Stimulated activated CD4-positive, alpha-beta T cell treated with anti-CD3 and anti-CD28 coated beads, TNF-alpha, amount 100 ng/mL, for 24 hours (primary cell): ENCODE measurements at regions not wholly inside any gene's neighbourhood (a gene's known extent, or its start where the extent isn't known, plus 50 kb on each side); places are given as distances from the start of the nearest gene placed in this dataset.
"Not testable (repeated sequence)": the region's sequence is repeated elsewhere in the genome, so short reads cannot be mapped to it uniquely, and the experiment has no call there.

Experiments used
- DNase-seq, 3 experiments: peaks; one replicate each; pipeline ENCODE4 v3.0.0-alpha.2; 2020; ENCODE audit warnings: low read depth in 3 of 3

DNA sequence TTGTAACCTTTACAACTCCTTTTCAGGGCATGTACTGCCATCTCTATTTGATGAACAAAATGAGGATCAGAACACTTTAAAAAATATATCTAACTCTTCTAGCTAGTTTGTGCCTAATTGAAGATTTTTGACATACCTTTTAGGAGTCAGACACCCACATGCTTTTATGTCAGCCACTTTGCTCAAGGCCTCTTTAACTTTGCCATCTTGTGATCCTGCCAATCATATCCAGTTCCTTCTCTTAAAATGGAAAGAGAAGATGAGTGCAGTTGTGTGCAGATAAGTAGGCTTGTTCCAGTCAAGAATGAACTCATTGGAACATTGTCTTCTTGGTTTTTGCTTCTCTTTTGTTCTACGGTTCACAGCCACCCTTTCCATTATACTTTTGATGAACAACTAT is 425.6 kb upstream of the TNC start:
- DNase-seq: no peak

DNA sequence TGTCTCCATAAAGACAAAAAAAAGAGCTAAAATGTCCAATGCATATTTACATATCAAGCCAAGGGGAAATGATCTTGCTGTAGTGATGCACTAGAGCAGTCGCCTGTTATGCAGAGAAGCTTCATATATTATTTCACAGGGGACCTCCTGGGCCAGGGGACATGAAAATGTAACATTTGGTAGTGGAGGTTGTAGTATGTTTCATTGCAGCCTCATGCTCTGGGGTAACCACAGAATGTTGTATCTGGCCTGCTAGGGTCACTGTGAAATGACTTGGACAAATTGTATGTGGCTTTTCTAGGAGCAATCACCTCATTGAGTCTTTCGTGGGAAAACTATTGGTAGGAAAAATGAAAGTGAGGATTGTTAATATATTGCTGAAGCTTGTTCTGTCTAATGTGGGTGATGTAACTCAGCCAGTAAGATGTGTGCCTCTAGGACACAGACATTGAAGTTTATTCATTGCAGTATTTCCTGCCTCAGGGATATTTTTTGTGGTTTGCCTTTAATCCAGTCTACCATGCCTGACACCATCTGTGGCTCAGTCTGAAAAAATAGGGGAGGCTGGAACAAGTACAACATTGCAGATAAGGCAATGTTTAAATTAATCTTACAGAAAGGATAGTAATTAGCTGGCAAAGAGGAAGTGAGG is 430.8 kb upstream of the TNC start:
- DNase-seq: no peak

DNA sequence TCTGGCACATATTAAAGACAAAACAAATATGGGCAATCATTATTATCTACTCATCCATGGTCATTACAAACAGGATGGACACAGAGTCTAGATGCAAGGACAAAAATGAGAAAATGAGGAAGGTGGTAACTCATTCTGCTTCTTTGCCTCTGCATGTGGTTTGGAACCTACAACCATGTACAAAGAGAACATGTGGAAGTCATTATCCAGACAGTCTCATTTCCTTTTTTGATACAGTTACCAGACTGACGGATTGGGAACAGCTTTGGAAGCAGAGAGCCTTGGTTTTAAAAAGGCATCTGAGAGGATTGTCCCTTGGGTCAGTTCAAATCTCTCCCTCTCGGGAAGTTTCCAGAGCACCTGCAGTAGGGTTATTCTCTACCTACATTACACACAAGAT is 433.4 kb upstream of the TNC start:
- DNase-seq: no peak

DNA sequence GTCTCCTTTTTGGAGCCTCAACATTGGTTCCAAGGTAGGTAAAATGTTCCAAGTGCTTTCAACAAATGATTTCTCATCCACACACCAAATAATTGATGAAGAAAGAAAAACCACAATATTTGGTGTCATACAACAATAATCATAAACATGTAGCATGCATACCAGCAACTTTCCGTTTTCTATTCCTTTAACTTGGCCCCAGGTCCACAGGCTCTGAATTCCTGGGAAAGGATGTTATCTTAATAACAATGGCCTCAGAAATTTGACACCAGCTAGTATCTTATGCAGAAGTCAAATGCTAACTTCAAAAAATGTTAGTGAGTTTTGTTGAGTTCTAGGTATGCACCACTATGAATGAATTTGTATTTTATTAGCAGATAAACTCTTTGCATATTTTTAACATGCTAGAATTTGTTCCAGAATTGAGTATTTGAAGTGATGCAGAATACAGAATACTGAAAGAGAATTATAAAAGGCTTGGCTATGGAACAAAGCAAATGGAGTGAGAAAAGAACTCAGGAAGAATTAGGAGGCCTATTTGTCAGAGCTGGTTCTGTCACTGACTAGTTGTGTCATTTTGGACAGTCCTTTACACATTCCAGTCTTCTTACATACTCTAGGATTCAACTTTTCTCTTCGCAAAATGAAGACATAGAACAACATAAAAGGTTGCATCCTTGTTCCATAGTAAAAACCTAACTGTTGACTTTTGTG is 435.3 kb upstream of the TNC start:
- no peak for DNase-seq

DNA sequence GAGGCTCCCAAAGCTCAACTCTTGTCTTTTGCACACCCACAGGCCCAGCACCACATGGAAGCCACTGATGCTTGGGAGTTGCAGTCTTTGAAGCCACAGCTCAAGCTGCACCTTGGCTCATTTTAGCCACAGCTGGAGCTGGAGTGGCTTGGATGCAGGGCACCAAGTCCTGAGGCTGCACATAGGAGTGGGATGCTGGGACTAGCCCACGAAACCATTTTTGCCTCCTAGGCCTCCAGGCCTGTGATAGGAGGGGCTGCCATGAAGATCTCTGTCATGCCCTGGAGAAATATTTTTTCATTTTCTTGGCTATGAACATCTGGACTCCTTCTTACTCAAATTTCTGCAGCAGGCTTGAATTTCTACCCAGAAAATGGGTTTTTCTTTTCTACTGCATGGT is 438.5 kb upstream of the TNC start:
- DNase-seq: no peak

DNA sequence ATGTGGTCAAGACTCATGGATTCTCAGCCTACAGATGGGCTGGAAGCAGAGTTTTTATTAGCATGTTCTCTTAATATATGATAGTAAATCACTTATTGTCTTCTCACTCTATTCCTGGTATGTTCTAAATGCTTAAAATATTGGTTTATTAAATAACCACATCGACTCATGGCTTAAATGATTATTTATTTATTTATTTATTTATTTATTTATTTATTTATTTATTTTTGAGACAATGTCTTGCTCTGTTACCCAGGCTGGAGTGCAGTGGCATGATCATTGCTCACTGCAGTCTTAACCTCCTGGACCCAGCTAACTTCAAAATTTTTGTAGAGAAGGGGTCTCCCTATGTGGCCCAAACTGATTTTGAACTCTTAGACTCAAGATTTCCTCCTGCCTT is 457.2 kb upstream of the TNC start:
- no peak for DNase-seq

DNA sequence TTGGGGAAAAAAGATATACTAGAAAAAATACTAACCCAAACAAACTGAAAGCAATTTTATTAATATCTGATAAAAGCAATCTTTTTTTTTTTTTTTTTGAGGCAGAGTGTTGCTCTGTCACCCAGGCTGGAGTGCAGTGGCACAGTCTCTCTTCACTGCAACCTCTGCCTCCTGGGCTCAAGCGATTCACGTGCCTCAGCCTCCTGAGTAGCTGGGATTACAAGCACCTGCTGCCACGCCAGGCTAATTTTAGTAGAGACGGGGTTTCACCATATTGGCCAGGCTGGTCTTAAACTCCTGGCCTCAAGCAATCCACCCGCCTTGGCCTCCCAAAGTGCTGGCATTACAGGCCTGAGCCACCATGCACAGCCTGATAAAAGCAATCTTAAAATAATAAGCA is 467.5 kb upstream of the TNC start:
- DNase-seq: not testable (repeated sequence)

DNA sequence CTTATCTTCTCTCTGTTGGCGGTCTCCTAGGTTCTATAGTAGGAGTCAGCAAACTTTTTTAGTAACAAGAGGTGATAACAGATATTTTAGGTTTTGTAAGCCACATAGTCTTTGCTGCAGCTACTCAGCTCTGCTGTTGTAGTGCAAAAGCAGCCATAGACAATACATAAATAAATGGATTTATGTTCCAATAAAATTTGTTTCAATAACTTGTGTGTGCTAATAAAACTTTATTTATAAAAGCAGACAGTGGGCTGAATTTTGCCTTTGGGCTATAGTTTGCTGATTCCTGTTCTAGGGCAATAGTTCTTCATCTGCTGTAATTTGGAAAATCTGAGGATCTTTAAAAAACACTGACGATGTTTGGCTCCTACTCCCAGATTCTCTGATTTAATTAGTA is 469.4 kb upstream of the TNC start:
- no peak for DNase-seq

DNA sequence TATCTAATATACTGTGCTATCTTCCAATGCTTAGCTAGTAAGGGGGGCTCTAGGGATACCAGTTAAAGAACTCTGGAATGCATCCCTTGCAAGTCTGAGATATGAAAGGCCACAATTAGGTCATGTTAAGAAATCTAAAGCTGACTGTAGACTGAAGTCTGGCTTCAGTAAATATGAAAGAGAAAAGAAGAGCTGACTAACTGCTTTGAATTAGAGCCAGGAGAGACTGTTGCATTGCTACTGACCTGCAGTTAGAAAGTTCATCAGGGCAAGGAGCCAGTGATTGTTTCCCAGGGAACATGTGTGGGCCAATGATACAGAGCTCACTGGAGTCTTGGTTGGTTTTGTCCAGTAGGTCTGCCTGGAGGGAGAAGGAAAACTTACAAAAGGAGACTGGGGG is 472.1 kb upstream of the TNC start:
- DNase-seq: no peak

DNA sequence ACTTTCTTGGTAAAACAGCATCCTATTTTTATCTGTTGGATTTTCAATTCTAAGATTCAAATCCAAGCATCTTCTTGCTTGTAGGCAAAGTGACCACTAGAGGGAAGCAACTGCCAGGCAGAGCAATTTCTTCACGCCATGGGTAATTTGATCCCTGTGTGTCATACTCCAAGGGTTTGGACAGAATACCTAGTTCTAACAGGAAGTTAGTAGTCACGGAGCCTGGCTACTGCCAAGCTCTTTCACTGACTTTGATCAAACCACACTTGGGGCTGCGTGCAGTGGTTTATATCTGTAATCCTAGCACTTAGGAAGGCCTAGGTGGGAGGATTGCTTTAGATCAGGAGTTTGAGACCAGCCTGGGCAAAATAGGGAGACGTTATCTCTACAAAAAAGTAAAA is 473.6 kb upstream of the TNC start:
- DNase-seq: no peak

DNA sequence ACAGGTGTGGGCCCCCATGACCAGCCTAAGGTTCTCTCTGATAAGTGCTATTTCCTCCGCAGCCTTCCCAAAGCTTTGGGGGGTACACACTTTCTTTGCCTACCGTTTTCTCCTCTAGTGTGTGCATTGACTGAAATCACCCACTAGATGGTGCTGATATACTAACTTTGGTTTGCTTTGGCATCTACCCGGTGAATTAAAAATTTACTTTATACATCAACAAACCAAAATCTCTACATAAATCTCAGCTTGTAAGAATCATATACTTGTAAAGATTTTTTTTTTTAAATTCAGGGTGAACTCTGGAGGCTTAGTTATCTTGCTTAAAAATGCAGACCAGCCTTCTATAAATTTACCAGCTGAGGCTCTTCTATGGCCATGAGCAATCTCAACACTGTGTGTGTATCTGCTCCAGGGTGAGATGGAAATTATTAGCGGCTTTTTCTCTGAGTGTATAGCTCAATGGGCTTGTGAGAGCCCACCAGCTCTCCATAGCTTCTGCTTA is 475.7 kb upstream of the TNC start:
- no peak for DNase-seq

DNA sequence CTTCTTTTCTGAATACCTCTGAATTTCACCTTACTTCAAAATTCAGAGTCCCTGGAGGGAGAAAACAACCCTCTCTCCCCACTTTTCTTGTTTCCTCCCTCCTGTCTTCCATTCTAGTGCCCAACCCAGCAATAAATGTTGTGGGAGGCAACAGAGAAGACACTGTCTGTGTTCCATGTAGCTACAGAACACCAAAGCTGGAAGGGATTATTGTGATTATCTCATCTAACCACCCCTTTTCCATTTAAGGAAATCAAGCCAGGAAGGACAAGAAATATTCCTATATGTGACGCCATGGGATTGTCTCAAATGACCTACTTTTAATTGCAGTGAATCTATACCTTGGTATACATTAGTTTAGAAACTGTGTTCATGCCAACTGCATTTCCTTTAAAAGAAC is 476.6 kb upstream of the TNC start:
- no peak for DNase-seq

DNA sequence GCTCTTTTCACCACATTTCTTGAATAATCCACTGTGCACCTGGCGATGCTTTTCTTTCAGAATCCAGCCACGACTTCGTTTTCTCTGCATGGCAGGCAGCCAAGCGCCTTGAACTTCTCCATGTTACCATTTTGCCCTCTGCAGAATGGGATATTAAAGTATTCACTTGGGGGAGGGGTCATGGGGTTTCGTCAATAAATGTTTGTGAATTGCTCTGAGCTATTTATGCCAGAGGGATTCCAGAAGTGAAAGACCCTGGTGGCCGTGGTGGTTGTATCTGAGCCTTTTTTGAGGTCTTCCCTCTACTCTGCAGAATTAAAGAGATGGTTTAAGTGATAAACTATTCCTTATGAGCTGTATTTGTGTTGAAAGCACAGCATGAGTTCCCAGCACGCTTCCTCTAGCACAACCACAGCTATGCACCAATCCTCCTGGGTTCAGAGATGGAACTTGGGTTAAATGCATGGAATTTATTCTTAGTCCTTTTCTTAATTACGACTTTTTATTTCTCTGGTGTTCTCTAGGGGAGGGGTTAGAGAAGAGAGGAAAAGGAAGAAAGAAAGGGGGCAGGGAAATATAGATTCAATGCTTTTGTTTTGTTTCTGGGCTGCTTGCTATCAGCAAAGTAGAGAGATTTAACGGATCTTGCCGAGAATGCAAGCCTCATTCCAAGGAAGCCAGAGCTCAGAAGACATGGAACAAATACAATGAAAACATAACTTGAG is 478.2 kb upstream of the TNC start:
- no peak for DNase-seq

DNA sequence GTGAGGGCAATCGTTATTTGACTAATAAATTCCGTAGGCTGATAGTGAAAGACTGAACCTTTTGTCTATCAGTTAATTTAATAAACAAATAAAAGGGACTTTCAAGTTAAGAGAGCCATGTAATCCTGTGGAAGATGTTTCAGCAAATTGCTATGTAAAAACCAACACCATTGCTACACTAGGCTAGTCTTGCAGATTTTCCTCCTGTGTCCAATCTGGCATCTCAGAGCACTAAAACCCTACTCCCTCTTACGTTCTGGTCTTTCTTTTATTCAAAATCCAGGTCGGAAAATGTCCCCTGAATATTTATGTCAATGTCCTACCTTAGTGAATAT is 478.8 kb upstream of the TNC start:
- DNase-seq: no peak

DNA sequence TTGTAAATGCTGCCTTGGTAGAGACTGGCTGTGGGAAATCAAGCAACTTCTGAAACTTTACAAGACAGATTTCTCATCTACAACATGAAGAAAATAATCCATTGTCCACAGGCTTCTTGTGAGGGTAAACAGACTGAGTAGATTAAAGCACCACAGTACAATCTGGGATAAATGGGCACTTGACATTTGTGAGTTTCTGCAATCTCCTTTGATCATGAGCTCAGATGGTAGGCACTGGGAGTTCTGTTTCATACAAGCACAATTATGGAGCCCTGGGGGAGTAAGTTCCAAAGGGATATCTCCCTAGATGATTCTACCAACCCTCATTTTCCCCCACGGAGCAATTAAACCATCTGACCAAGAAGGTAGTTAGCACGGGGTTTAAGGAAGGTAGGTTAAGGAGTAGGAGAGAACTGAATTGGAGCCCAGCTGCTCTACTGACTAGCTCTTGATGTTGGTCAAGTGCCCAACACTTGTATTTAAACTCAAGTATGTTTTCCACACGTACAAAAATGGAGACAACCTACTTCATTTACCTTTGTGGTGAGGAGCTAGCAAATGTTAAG is 479.5 kb upstream of the TNC start:
- DNase-seq: no peak

DNA sequence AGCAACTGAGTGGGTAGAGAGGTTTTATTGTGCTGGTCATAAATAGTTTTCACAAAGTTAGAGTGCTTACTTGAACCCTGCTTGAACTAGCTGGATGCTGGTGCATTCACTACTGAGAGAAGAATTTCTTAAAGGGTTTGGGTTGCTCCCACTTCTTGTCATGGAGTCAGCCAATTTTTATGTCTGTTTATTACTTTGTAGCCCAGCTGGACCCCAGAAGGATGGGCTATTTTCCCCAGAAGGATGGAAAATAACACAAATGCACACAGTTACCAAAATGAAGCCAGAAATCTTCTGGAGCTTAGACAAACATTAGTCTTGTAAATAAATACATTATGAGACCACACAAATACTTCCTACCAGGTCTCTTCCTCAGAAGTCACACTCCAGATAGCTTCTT is 480.8 kb upstream of the TNC start:
- DNase-seq: no peak

DNA sequence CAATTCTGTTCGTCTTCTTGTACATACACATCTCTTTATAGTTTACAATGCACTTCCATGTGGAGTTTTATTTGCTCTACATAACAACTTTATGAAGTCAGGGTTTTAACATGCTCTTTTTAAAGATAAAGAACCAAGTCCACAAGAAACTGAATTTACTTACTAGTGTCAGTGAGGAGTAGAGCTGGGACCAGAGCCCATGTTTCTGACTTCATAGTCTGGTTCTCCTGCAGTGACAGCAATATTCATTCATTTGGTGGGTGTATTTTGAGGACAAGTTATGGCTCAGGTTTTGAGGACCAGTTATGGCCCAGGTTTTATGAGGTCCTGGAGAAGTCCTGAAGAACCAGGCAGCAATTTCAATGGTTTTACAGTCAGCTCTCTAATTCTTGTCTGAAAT is 481.9 kb upstream of the TNC start:
- DNase-seq: no peak

DNA sequence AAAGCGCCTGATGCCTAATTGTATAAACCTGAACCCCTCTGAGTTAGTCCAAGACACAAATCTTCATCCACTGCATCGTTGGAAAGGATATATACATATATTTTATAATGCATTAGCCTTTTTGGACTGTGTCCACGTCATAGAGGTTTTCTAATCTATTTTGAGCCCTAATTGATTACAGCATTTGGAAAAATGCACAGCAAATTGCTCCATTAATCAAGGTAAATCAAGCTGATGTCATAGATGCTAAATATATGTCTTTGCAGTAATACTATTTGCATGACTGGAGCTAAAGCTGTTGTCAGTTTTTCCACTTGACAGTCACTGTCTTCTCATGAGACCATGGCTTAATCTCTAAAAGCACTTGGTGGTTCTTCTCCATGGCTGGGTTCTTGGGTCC is 483.5 kb upstream of the TNC start:
- no peak for DNase-seq

DNA sequence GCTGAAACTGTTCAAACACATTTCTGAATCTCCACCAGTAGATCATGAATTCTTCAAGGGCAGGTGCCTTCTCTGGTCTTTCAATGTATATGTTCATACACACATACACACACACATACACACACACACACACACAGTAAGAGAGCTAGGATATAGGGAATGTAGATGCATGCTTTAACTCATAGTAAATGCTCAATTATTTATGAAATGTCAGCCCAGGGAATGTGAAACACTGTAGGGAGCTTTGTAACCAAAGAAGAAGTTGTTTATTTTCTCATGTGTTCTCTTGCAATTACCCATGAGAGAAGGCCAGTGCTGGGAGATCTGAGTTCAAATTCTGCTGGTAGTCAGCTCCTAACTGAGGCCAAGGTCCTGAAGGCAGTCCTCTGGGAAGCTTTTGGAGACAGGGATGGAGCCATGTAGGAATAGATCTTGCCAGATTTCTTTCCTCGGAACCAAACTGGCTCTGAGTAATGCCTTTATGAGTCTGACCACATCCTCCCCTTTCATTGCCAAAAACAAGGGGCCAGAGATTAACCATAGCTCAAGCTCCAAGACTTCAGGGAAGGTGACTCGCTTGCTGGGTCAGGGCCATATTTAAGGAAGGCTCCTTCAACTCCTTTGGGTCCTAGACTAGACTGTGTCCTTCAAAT is 487.0 kb upstream of the TNC start:
- no peak for DNase-seq

DNA sequence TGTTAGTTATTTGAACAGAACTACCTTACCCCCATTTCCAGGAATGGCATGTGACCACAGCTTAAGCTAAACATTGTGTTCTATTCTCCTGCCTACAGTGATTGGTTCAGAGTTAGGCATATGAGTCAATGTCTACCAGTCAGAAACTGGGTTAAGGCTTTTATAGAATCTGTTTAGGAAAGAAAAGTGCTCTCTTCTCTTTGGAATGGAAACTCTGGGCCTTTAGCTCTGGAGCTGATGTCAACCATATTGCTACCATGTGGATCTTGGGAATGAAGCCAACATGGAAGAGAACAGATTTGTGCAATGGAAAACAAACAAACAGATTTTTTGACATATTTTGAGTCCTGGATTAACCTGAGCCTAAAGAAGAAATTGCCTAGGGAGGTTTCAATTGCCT is 488.9 kb upstream of the TNC start:
- no peak for DNase-seq

DNA sequence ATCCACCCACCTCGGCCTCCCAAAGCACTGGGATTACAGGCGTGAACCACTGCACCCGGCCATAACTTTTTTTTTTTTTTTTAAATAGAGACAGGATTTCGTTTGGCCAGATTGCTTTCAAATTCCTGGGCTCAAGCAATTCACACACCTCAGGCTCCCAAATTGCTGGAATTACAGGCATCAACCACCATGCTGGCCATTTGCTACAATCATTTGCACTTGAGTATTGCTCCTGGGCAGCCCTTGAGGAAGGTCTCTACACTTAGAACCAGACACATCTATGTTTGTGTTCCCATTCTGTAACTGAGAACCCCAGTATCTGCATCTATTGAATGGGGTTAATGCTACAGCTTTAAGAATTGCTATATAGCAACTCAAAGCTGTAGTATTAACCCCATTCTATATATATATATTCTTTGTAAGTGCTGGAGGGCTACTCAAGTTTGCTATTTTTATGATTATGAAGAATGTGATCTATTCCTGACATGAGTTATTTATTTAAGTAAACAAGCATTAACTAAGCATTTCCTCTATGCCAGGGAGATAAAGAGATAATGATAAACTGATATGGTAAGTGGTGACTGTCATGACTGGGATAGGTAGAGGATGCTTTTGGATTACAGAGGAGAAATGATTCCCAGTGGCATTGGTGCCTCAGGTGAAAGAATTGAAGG is 496.5 kb upstream of the TNC start:
- no peak for DNase-seq

DNA sequence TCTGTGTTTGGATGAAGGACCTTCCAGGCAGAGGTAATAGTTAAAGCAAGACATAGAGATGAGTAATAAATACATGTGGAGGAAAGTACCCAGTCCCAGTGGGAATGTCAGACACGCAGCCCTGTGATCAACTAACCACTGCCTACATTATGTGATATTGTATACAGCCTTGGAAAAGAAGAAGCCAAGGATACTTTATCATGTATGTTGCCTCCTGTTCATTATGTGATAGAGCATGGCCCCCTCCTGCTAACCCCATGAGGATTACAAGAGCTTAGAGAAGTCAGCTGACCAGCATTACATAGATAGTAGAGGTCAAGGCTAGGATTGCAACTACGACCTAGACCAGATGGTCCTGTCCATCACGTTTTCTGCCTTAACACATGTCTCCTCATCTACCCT is 497.0 kb upstream of the TNC start:
- no peak for DNase-seq
